RWPE2 (cell line): ENCODE measurements at regions not wholly inside any gene's neighbourhood (a gene's known extent, or its start where the extent isn't known, plus 50 kb on each side); places are given as distances from the start of the nearest gene placed in this dataset.

Experiments used
- ATAC-seq: fragments of 200-7000 bp; cut with Tn5 transposase; 3 replicates; pipeline ENCODE4 v1.9.1; 2021; ENCODE audit warnings: low read depth
- DNase-seq: peaks from one replicate; pipeline ENCODE4 v3.0.0-alpha.2; 2020; ENCODE audit warnings: low spot score
- H3K27ac ChIP-seq: fragments of 450-650 bp; 2 replicates; pipeline ENCODE4 v1.5.1; 2017; ENCODE audit warnings: mild to moderate bottlenecking; ENCODE audit not compliant: poor library complexity, severe bottlenecking
- H3K27me3 ChIP-seq: fragments of 250-450 bp; sonication (Bioruptor Pico); 2 replicates; pipeline ENCODE4 v1.5.1; 2021; ENCODE audit warnings: mild to moderate bottlenecking, moderate library complexity; ENCODE audit not compliant: insufficient read depth, poor library complexity, severe bottlenecking
- H3K36me3 ChIP-seq: fragments of 250-450 bp; sonication (Bioruptor Pico); 2 replicates; pipeline ENCODE4 v1.5.1; 2020; ENCODE audit warnings: low read depth, mild to moderate bottlenecking, moderate library complexity
- H3K4me1 ChIP-seq: fragments of 250-450 bp; sonication (Bioruptor Pico); 2 replicates; pipeline ENCODE4 v1.5.1; 2021; ENCODE audit warnings: mild to moderate bottlenecking, moderate library complexity; ENCODE audit not compliant: insufficient read depth, poor library complexity, severe bottlenecking
- H3K4me3 ChIP-seq: fragments of 250-450 bp; sonication (Bioruptor Pico); 2 replicates; pipeline ENCODE4 v1.5.1; 2021; ENCODE audit warnings: mild to moderate bottlenecking, moderate library complexity; ENCODE audit not compliant: severe bottlenecking
- H3K9me3 ChIP-seq: fragments of 250-450 bp; sonication (Bioruptor Pico); 2 replicates; pipeline ENCODE4 v1.5.1; 2021; ENCODE audit warnings: mild to moderate bottlenecking, moderate library complexity; ENCODE audit not compliant: severe bottlenecking
- TF ChIP-seq, protein P1 (sequence below): fragments of 450-650 bp; IDR thresholded peaks from one replicate; pipeline ENCODE4 v1.5.1; 2017; ENCODE audit warnings: mild to moderate bottlenecking, moderate library complexity; ENCODE audit not compliant: poor library complexity, severe bottlenecking

DNA sequence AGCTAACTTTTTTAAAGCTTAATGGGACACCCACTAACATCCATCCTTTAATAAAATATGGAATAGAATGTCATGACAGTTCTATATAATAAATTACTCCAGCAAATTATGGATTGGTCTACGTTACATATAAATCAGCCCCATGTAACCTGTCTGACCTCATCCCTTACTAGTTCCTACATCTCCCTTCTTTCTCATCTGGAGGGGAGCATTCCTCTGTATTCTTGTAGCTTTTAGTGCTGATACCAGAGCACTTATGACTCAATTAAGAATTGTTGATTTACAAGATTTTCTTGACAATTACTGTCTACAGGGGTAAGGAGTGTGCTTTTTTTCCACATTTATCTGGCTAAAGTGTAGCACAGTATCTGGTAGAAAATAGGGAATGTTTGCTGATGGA, 523.7 kb downstream of the FAM181B start:
- no peaks in the 10 kb centered on the region for H3K9me3 ChIP-seq
- ATAC-seq (no peak), DNase-seq (no peak)
- H3K4me3 ChIP-seq = no peak overlapping the region
- no peaks in the 10 kb centered on the region for H3K4me1 ChIP-seq
- H3K36me3 ChIP-seq = no peaks in the 10 kb centered on the region
- no peak overlapping the region for H3K27ac ChIP-seq
- H3K27me3 ChIP-seq = no peaks in the 10 kb centered on the region
- TF ChIP-seq, protein P1, sequence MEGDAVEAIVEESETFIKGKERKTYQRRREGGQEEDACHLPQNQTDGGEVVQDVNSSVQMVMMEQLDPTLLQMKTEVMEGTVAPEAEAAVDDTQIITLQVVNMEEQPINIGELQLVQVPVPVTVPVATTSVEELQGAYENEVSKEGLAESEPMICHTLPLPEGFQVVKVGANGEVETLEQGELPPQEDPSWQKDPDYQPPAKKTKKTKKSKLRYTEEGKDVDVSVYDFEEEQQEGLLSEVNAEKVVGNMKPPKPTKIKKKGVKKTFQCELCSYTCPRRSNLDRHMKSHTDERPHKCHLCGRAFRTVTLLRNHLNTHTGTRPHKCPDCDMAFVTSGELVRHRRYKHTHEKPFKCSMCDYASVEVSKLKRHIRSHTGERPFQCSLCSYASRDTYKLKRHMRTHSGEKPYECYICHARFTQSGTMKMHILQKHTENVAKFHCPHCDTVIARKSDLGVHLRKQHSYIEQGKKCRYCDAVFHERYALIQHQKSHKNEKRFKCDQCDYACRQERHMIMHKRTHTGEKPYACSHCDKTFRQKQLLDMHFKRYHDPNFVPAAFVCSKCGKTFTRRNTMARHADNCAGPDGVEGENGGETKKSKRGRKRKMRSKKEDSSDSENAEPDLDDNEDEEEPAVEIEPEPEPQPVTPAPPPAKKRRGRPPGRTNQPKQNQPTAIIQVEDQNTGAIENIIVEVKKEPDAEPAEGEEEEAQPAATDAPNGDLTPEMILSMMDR = no peak

DNA sequence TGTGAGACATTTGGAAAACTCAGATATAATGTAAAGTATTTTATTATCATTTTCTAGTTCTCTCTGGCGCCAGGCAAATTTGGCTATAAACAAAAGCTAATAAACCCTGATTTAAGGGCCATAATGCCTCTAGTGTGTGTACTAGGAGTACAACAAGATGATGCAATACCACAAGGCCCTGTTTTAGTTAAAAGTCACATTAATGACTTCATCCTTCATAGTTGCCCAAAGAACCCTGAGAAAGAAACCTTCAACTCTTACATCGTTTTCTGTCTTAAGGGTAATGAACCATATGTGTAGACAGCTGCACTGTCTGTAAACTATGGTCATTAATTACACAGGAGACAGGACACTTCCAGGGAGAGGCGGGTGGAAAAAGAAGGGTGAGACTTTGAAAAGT, 538.4 kb downstream of the FAM181B start:
- TF ChIP-seq, protein P1 = no peak
- Histone ChIP-seq H3K4me3 (no peak overlapping the region), H3K9me3 (no peaks in the 10 kb centered on the region), H3K27me3 (no peaks in the 10 kb centered on the region), H3K4me1 (no peaks in the 10 kb centered on the region), H3K27ac (no peak overlapping the region), H3K36me3 (no peaks in the 10 kb centered on the region)
- ATAC-seq (no peak), DNase-seq (no peak)

DNA sequence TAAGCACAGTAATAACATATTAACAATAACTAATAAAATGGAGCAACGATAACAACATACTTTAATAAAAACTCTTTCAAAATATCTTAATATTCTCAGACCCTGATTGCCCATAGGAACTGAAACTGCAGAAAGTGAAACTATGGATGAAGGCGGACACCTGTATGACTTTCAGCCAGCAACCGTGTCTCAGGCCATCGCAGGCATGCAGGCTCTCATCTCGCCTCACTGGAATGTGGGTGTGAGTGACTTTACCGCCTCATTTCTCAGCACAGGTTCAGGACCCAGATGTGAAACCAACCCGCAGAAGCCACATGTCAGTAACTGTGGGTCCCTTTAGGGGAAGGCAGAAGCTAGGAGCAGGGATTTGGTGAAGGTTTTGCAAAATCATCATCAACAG, 539.1 kb downstream of the FAM181B start:
- TF ChIP-seq, protein P1 = no peak
- Histone ChIP-seq H3K4me1 (no peaks in the 10 kb centered on the region), H3K9me3 (peaks cover 2% of the 10 kb centered on the region), H3K4me3 (no peak overlapping the region), H3K27ac (no peak overlapping the region), H3K36me3 (no peaks in the 10 kb centered on the region), H3K27me3 (no peaks in the 10 kb centered on the region)
- DNase-seq (no peak), ATAC-seq (no peak)

DNA sequence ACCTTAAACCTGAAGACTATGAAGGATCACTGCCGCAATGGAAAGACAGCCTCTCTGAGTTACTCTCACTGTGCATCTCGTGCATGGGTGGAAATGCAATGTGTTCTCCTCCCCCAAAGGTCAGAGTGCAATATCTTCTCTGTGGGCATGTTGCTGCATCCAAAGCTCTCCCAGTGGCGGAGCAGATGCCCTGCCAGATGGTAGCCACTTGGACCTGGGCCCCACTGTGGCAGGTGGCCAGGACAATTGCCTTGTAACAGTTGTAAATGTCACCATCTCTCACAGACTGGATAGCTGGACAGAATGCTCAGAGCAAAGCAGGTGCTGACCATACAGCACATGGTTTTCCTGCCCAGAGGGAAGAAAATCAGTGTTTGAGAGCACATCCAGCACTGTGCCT, 542.0 kb downstream of the FAM181B start:
- no peaks in the 10 kb centered on the region for H3K27me3 ChIP-seq
- no peaks in the 10 kb centered on the region for H3K4me1 ChIP-seq
- no peaks in the 10 kb centered on the region for H3K36me3 ChIP-seq
- H3K4me3 ChIP-seq = no peak overlapping the region
- H3K9me3 ChIP-seq = peaks cover 2% of the 10 kb centered on the region
- H3K27ac ChIP-seq = no peak overlapping the region
- DNase-seq = no peak
- TF ChIP-seq, protein P1 = no peak
- no peak for ATAC-seq

DNA sequence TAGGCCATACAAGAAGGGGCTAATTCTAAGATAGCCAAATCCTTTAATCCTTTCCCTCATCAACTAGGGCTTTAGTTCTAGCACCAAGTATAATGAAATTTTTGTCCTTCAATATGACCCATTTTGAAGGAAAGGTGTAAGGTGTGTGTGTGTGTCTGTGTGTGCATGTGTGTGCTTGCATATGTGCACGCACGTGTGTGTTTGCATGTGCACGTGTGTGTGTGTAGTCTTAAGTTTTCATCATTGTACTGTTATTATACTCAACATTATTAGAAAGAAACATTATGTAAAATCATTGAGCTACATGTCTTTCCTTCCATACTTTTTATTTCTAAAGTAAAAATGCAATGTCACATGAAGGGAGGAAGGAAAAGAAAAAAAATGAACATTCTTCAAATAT, 547.7 kb downstream of the FAM181B start:
- no peak for DNase-seq
- Histone ChIP-seq H3K27ac (no peak overlapping the region), H3K4me1 (no peaks in the 10 kb centered on the region), H3K27me3 (no peaks in the 10 kb centered on the region), H3K9me3 (peaks cover 2% of the 10 kb centered on the region), H3K4me3 (no peak overlapping the region), H3K36me3 (no peaks in the 10 kb centered on the region)
- TF ChIP-seq, protein P1 = no peak
- ATAC-seq = no peak
